Stimulated activated CD4-positive, alpha-beta T cell treated with anti-CD3 and anti-CD28 coated beads, TNF-alpha, amount 100 ng/mL, for 48 hours (primary cell): ENCODE measurements at regions not wholly inside any gene's neighbourhood (a gene's known extent, or its start where the extent isn't known, plus 50 kb on each side); places are given as distances from the start of the nearest gene placed in this dataset.

Experiments used
- DNase-seq, 3 donors: peaks; one replicate each; pipeline ENCODE4 v3.0.0-alpha.2; 2020; ENCODE audit warnings: low read depth in 3 of 3

GRCh38 chr20:19950042-19950441, 67.1 kb upstream of the NAA20 start:
- no peak for DNase-seq

DNA sequence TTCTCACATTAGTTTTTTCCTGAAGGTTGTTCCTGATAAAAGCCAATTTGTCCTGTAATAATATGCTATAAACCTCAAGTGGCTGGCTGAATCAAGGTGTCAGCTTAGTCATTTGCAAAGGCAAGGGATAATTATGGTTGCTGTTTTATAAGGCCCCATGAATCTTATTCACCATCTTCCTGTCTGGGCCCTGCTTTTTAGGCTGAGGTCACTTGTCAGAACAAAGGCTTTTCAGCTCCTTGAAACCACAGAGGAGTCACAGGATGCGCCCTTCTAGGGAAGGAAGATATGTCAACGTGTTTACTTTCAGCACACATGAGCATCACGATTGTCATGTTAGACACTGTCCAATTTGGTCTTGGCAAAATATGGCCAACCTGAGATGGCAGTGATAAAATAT, 64.8 kb upstream of the NAA20 start:
- no peak for DNase-seq

GRCh38 chr20:19953606-19954005, 63.6 kb upstream of the NAA20 start:
- no peak for DNase-seq

DNA sequence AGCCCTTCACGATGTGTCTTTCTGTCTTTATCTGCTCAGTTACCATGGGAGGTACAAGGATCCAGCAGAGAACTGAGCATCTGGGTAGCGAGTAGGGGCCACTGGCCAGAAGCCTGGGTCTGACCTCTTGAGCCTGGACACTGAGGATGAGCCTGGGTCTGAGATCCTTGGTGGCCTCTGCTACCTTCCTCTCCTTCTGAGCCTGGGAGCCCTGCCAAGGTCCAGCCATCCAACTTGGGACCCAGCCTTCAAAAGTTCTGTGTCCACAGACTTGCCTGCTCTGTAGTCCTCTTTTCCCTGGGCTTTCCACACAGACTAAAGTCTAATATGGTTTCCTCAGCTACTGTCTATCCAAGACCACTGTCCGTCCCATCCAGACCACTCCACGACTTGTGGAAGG, 60.2 kb upstream of the NAA20 start:
- DNase-seq = no peak

- DNase-seq = no peak
These were observed 58.9 kb upstream of the NAA20 start for GRCh38 chr20:19958219-19958618.

DNA sequence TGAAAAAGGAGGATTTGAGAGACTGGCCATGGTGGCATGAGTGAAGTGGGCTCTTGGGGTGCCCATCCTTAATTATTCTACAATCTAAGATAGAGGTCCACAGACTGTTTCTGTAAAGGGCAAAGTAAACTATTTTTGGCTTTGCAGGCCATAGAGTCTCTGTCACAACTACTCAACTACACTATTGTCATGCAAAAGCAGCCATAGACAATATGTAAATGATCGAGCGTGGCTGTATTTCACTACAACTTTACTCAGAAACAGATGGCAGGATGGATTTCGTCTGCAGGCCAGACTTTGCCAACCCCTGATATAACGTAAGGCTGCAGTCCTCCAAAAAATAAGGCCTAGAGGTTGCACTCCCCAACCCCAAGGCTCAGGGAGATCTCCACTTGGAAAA, 58.2 kb upstream of the NAA20 start:
- no peak for DNase-seq

DNA sequence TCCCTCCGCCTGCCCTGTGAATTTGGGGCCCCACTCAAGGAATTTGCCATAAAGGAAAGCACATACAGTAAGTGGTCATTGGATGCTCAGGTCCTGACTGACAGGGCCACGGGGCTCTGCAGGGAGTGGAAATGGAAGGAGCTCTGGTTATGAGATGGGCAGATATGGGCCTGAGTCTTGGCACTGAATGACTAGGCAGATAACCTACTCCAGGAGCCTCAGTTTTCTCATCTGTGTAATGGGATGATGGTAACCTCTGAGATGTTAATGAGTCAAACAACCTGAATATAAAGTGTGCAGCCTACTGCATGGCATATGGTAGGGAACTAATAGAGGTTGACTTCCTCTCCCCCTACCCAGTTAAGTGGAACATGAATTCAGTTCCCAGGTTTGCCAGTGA, 56.4 kb upstream of the NAA20 start:
- no peak for DNase-seq

DNA sequence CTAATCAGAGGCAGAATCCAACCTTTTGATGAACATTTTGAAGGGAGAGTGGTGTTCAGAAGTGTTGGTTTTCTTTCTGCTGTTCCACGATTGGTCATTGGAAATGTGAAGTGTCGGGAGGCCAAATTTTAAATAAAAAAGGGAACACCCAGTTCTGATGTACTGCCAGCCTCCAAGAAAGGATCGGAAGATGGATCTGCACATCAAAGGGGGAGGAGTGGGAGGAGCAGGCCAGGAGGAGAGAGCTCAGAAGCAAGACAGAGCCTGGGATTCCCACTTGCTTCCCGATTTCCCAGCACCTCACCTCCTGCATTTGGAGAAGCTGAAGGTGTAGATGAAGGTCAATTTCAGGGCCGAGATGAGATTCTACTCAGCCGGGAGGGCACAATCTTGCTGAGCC, 55.9 kb upstream of the NAA20 start:
- DNase-seq = no peak

- DNase-seq = no peak
These were observed 54.2 kb upstream of the NAA20 start for GRCh38 chr20:19962958-19963357.

GRCh38 chr20:19964289-19965265, 52.6 kb upstream of the NAA20 start:
- DNase-seq = no peak

GRCh38 chr20:19966840-19967239, 50.3 kb upstream of the NAA20 start:
- no peak for DNase-seq
